Activated CD8-positive, alpha-beta T cell treated with anti-CD3 and anti-CD28 coated beads, Interleukin-2, amount 10 ng/mL, durations not matched to agents 7 days and 5 days (primary cell): ENCODE measurements at regions not wholly inside any gene's neighbourhood (a gene's known extent, or its start where the extent isn't known, plus 50 kb on each side); places are given as distances from the start of the nearest gene placed in this dataset.
"Not testable (repeated sequence)": the region's sequence is repeated elsewhere in the genome, so short reads cannot be mapped to it uniquely, and the experiment has no call there.

ENCODE experiments used
- ATAC-seq: fragments of 150-1000 bp; cut with Tn5 transposase; one replicate; pipeline ENCODE4 v1.10.0; 2021; ENCODE audit warnings: moderate library complexity
- CTCF ChIA-PET: fragments of 350-600 bp; sonication (Branson Sonifier 250); formaldehyde crosslinking; loops from one replicate; lab custom pipeline; 2021; ENCODE audit warnings: antibody characterized with exemption; lab: Charles Lee
- POLR2A ChIA-PET: fragments of 350-600 bp; sonication (Branson Sonifier 250); formaldehyde crosslinking; loops from one replicate; lab custom pipeline; 2021; ENCODE audit warnings: antibody characterized with exemption; lab: Charles Lee
- DNase-seq: peaks from one replicate; pipeline ENCODE4 v3.0.0-alpha.2; 2020
- H3K27ac Mint-ChIP-seq: one replicate; pipeline ENCODE4 v1.8.0; 2021; ENCODE audit warnings: mild to moderate bottlenecking, mixed read lengths
- H3K27me3 Mint-ChIP-seq: one replicate; pipeline ENCODE4 v1.8.0; 2021; ENCODE audit warnings: low read depth, mixed read lengths
- H3K36me3 Mint-ChIP-seq: one replicate; pipeline ENCODE4 v1.8.0; 2021; ENCODE audit warnings: low read depth, mixed read lengths
- H3K4me1 Mint-ChIP-seq: one replicate; pipeline ENCODE4 v1.8.0; 2021; ENCODE audit warnings: low read depth, mixed read lengths
- H3K4me3 Mint-ChIP-seq: one replicate; pipeline ENCODE4 v1.8.0; 2021; ENCODE audit warnings: mild to moderate bottlenecking, mixed read lengths
- H3K9me3 Mint-ChIP-seq: one replicate; pipeline ENCODE4 v1.8.0; 2022; ENCODE audit warnings: mixed read lengths; ENCODE audit not compliant: insufficient read depth

- ChIA-PET CTCF (no interaction called here), POLR2A (no interaction called here)
- DNase-seq, result no peak
- ATAC-seq, result no peak
- no peaks in the 10 kb centered on the region for H3K9me3 Mint-ChIP-seq
- H3K4me1 Mint-ChIP-seq, result no peaks in the 10 kb centered on the region
- no peak overlapping the region for H3K4me3 Mint-ChIP-seq
- H3K27ac Mint-ChIP-seq, result no peak overlapping the region
- no peaks in the 10 kb centered on the region for H3K27me3 Mint-ChIP-seq
- no peaks in the 10 kb centered on the region for H3K36me3 Mint-ChIP-seq
Observed at GRCh38 chr7:109637428-109637990, 1067.8 kb downstream of the DNAJB9 start.

GRCh38 chr7:109638321-109638720 lies 1068.6 kb downstream of the DNAJB9 start:
- no peaks in the 10 kb centered on the region for H3K27me3 Mint-ChIP-seq
- ChIA-PET POLR2A (no interaction called here), CTCF (no interaction called here)
- H3K4me3 Mint-ChIP-seq, result no peak overlapping the region
- H3K27ac Mint-ChIP-seq, result no peak overlapping the region
- H3K9me3 Mint-ChIP-seq, result no peaks in the 10 kb centered on the region
- H3K36me3 Mint-ChIP-seq, result no peaks in the 10 kb centered on the region
- DNase-seq (no peak), ATAC-seq (no peak)
- H3K4me1 Mint-ChIP-seq, result no peaks in the 10 kb centered on the region

GRCh38 chr7:109639561-109639960 lies 1069.9 kb downstream of the DNAJB9 start:
- no peaks in the 10 kb centered on the region for H3K27me3 Mint-ChIP-seq
- DNase-seq (no peak), ATAC-seq (no peak)
- no peaks in the 10 kb centered on the region for H3K9me3 Mint-ChIP-seq
- H3K4me1 Mint-ChIP-seq, result no peaks in the 10 kb centered on the region
- no peak overlapping the region for H3K4me3 Mint-ChIP-seq
- POLR2A ChIA-PET, result no interaction called here
- H3K36me3 Mint-ChIP-seq, result no peaks in the 10 kb centered on the region
- H3K27ac Mint-ChIP-seq, result no peak overlapping the region
- CTCF ChIA-PET, result no interaction called here

- POLR2A ChIA-PET, result no interaction called here
- DNase-seq, result no peak
- Mint-ChIP-seq H3K4me1 (no peaks in the 10 kb centered on the region), H3K27ac (no peak overlapping the region), H3K27me3 (no peaks in the 10 kb centered on the region), H3K4me3 (no peak overlapping the region), H3K36me3 (no peaks in the 10 kb centered on the region), H3K9me3 (no peaks in the 10 kb centered on the region)
- CTCF ChIA-PET, result no interaction called here
- ATAC-seq, result no peak
Observed at GRCh38 chr7:109641445-109641844, 1071.8 kb downstream of the DNAJB9 start.

GRCh38 chr7:109646124-109646523 lies 1076.5 kb downstream of the DNAJB9 start:
- ChIA-PET CTCF (no interaction called here), POLR2A (no interaction called here)
- DNase-seq, result no peak
- H3K9me3 Mint-ChIP-seq, result no peaks in the 10 kb centered on the region
- H3K27me3 Mint-ChIP-seq, result no peaks in the 10 kb centered on the region
- no peak for ATAC-seq
- H3K4me1 Mint-ChIP-seq, result no peaks in the 10 kb centered on the region
- H3K4me3 Mint-ChIP-seq, result no peak overlapping the region
- H3K36me3 Mint-ChIP-seq, result no peaks in the 10 kb centered on the region
- H3K27ac Mint-ChIP-seq, result no peak overlapping the region

- POLR2A ChIA-PET, H3K27me3 Mint-ChIP-seq, H3K4me3 Mint-ChIP-seq, H3K4me1 Mint-ChIP-seq, H3K36me3 Mint-ChIP-seq, CTCF ChIA-PET, DNase-seq, H3K27ac Mint-ChIP-seq, ATAC-seq, H3K9me3 Mint-ChIP-seq: not testable (repeated sequence)
Observed at GRCh38 chr7:109646594-109646993, 1076.9 kb downstream of the DNAJB9 start.

GRCh38 chr7:109647263-109647662 lies 1077.6 kb downstream of the DNAJB9 start:
- DNase-seq, H3K9me3 Mint-ChIP-seq, CTCF ChIA-PET, H3K27me3 Mint-ChIP-seq, POLR2A ChIA-PET, ATAC-seq, H3K27ac Mint-ChIP-seq, H3K4me3 Mint-ChIP-seq, H3K4me1 Mint-ChIP-seq, H3K36me3 Mint-ChIP-seq: not testable (repeated sequence)

- ChIA-PET CTCF (no interaction called here), POLR2A (no interaction called here)
- no peak for ATAC-seq
- H3K9me3 Mint-ChIP-seq, result peaks cover 3% of the 10 kb centered on the region
- no peak overlapping the region for H3K4me3 Mint-ChIP-seq
- no peaks in the 10 kb centered on the region for H3K4me1 Mint-ChIP-seq
- DNase-seq, result no peak
- H3K27ac Mint-ChIP-seq, result no peak overlapping the region
- H3K27me3 Mint-ChIP-seq, result no peaks in the 10 kb centered on the region
- no peaks in the 10 kb centered on the region for H3K36me3 Mint-ChIP-seq
Observed at GRCh38 chr7:109659261-109659660, 1089.6 kb downstream of the DNAJB9 start.

GRCh38 chr7:109660401-109660800 lies 1090.7 kb downstream of the DNAJB9 start:
- Mint-ChIP-seq H3K4me3 (no peak overlapping the region), H3K27ac (no peak overlapping the region), H3K27me3 (no peaks in the 10 kb centered on the region), H3K36me3 (no peaks in the 10 kb centered on the region), H3K9me3 (peaks cover 3% of the 10 kb centered on the region), H3K4me1 (no peaks in the 10 kb centered on the region)
- POLR2A ChIA-PET, result no interaction called here
- CTCF ChIA-PET, result no interaction called here
- DNase-seq, result no peak
- no peak for ATAC-seq

GRCh38 chr7:109663806-109664205 lies 1094.1 kb downstream of the DNAJB9 start:
- no peaks in the 10 kb centered on the region for H3K27me3 Mint-ChIP-seq
- ChIA-PET POLR2A (no interaction called here), CTCF (no interaction called here)
- H3K36me3 Mint-ChIP-seq, result no peaks in the 10 kb centered on the region
- H3K4me1 Mint-ChIP-seq, result no peaks in the 10 kb centered on the region
- DNase-seq (no peak), ATAC-seq (no peak)
- no peak overlapping the region for H3K4me3 Mint-ChIP-seq
- no peak overlapping the region for H3K27ac Mint-ChIP-seq
- no peaks in the 10 kb centered on the region for H3K9me3 Mint-ChIP-seq

GRCh38 chr7:109687269-109687668 lies 1117.6 kb downstream of the DNAJB9 start:
- ATAC-seq, H3K9me3 Mint-ChIP-seq, DNase-seq, H3K4me3 Mint-ChIP-seq, H3K36me3 Mint-ChIP-seq, CTCF ChIA-PET, H3K27ac Mint-ChIP-seq, H3K4me1 Mint-ChIP-seq, H3K27me3 Mint-ChIP-seq, POLR2A ChIA-PET: not testable (repeated sequence)

- POLR2A ChIA-PET, H3K27ac Mint-ChIP-seq, H3K4me1 Mint-ChIP-seq, H3K9me3 Mint-ChIP-seq, CTCF ChIA-PET, H3K27me3 Mint-ChIP-seq, H3K4me3 Mint-ChIP-seq, DNase-seq, H3K36me3 Mint-ChIP-seq, ATAC-seq: not testable (repeated sequence)
Observed at GRCh38 chr7:109692613-109693012, 1122.9 kb downstream of the DNAJB9 start.
